Astrocyte of the spinal cord (primary cell): ENCODE measurements at regions not wholly inside any gene's neighbourhood (a gene's known extent, or its start where the extent isn't known, plus 50 kb on each side); places are given as distances from the start of the nearest gene placed in this dataset.

ENCODE experiments used
- DNase-seq: peaks from one replicate; pipeline ENCODE4 v3.0.0; 2011; ENCODE audit warnings: low read depth, low spot score
- H3K4me3 ChIP-seq: 2 replicates; pipeline ENCODE4 v1.5.1; 2011; ENCODE audit warnings: low read depth, mild to moderate bottlenecking, low read length, moderate library complexity
- CTCF ChIP-seq: IDR thresholded peaks from 2 replicates; pipeline ENCODE4 v1.5.1; 2012; ENCODE audit warnings: low read depth, mild to moderate bottlenecking, low read length, inconsistent platforms
- in situ Hi-C: cut with HindIII; loops from 2 replicates; pipeline ENCODE4 v1.10.0; 2017; ENCODE audit warnings: low sequenced_read_pairs

- no peak overlapping the region for H3K4me3 ChIP-seq
- in situ Hi-C loops, result no loop called here
- TF ChIP-seq CTCF, result no peak
- no peak for DNase-seq
Measured at GRCh38 chrX:13492286-13492685, 77.1 kb upstream of the EGFL6 start.

DNA sequence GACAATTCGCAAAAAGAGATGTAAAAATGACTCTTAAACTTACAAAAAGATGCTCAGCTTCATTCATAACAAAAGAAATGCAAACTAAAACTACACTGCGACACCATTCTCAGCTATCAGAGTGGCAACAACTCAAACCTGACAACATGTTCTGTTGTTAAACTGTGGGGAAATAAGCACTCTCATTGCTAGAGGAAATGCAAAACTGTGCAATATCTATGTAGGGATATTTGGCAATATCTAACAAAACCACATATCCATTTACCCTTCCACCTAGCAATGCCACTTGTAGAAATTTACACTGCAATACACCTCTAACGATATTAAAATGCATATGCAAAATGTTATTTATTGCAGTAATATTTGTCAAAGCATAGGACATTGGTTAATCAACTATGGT, 78.3 kb upstream of the EGFL6 start:
- in situ Hi-C loops, result no loop called here
- TF ChIP-seq CTCF, result no peak
- DNase-seq, result no peak

DNA sequence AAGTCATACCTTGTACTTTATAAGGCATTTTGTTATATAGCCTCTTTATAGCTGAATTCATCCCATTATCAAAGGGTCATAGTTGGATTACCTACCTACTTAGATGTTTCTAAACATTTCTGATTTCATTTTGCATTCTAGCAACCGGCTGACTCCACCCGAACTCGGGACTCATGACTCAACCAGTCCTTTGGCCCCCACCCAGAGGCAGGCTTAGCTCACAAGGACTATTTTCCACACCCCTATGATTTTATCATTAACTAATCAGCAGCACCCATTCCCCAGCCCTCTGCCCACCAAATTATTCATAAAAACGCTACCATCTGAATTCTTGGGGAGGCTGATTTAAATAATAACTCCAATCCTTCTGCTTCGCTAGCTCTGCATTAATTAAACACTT, 79.9 kb upstream of the EGFL6 start:
- in situ Hi-C loops, result no loop called here
- DNase-seq, result peak; percentile 63
- H3K4me3 ChIP-seq, result no peak overlapping the region
- TF ChIP-seq CTCF, result no peak

More for the DNA sequence above, 78.3 kb upstream of the EGFL6 start:
- no peak overlapping the region for H3K4me3 ChIP-seq

GRCh38 chrX:13487731-13488505, 81.5 kb upstream of the EGFL6 start:
- H3K4me3 ChIP-seq, result no peak overlapping the region
- peak; percentile 85 for DNase-seq
- peak; percentile 45 for TF ChIP-seq CTCF
- in situ Hi-C loops, result no loop called here

DNA sequence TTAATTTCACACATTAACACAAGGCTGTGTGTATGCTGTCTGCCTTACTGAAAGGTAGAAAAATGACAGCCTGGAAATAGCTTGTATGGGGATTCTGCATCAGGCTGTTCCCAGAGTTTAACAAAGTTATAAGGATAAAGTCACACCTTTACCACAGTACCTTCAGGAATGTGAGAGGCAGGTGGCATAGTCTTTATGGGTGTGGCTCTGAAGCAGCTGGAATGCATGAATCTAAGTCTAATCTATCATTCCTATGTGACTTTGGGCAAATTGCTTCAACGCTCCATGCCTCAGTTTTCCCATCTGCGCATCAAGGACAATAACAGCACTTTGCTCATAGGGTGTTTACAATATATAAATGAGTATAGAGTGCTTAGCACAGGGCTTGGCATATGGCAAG, 84.2 kb upstream of the EGFL6 start:
- DNase-seq, result no peak
- TF ChIP-seq CTCF, result no peak
- H3K4me3 ChIP-seq, result no peak overlapping the region
- in situ Hi-C loops, result no loop called here

DNA sequence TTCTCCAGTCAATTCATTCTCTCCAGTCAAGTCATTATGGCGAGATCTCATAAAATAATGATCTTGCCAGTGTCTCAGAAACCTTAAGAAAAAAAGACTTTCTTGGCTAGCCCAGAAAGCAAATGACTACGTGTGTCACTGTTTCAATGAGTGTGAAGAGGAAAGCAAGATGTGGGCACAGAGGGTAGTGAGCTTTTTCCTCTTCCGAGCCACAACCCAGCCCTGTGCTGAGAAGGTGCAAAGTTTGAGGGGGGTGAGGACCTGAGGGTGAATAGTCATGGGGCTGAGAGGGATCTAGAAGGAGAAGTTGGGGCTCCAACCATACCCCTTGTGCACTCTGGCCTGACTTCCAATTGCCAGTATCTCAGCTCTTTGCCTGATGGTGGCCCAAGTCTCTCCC, 85.6 kb upstream of the EGFL6 start:
- no peak overlapping the region for H3K4me3 ChIP-seq
- TF ChIP-seq CTCF, result no peak
- in situ Hi-C loops, result no loop called here
- no peak for DNase-seq
